Pancreas (tissue), 10 donors: ENCODE measurements at regions not wholly inside any gene's neighbourhood (a gene's known extent, or its start where the extent isn't known, plus 50 kb on each side); places are given as distances from the start of the nearest gene placed in this dataset.

ENCODE experiments used
- ATAC-seq, 4 donors: fragments of 200-7000 bp; cut with Tn5 transposase; one replicate each; pipeline versions ENCODE4 v1.8.0 to v1.9.1; 2020; ENCODE audit warnings: mild to moderate bottlenecking in 4 of 4, moderate library complexity in 4 of 4
- DNase-seq, 6 donors: peaks; one replicate each; pipeline ENCODE4 v3.0.0-alpha.2; 2020
- FAIRE-seq: peaks from 2 replicates; lab custom pipeline; 2012; peaks lifted over from hg19 to GRCh38; lab: Jason Lieb, UNC
- H3K27ac ChIP-seq, 4 donors: fragments of 200-600 bp; sonication (generic); 1 replicate in 3 of 4; 2 replicates in 1 of 4; pipeline versions ENCODE4 v1.5.0 to v1.8.0; 2020
- H3K27me3 ChIP-seq, 4 donors: fragments of 200-600 bp; one replicate each; pipeline ENCODE4 v1.8.0; 2021
- H3K36me3 ChIP-seq, 3 donors: fragments of 200-600 bp; sonication (generic) in 1 of 3; one replicate each; pipeline versions ENCODE4 v1.5.0 to v1.8.0; 2020 to 2021
- H3K4me1 ChIP-seq, 3 donors: fragments of 200-600 bp; one replicate each; pipeline ENCODE4 v1.8.0; 2021
- H3K4me3 ChIP-seq, 4 donors: fragments of 200-600 bp; sonication (generic) in 2 of 4; one replicate each; pipeline versions ENCODE4 v1.5.0 to v1.8.0; 2020 to 2021
- H3K9me3 ChIP-seq, 4 donors: fragments of 200-600 bp; one replicate each; pipeline ENCODE4 v1.8.0; 2021
- CTCF ChIP-seq, 4 donors: fragments of 200-600 bp; sonication (generic) in 3 of 4; IDR thresholded peaks; one replicate each; pipeline versions ENCODE4 v1.5.0 to v1.8.0; 2021; ENCODE audit warnings: antibody characterized with exemption in 4 of 4
- WGBS, 2 donors: extraction: QIAGEN DNeasy Blood & Tissue Kit; methylation state at CpG; one replicate each; pipeline ENCODE4 v1.1.7; 2013; 5-methylcytosine and 5-hydroxymethylcytosine counted together
- intact Hi-C, 3 donors: fragments of 100-400 bp; cut with DNase I; formaldehyde crosslinking; loops; one replicate each; pipeline versions ENCODE4 v1.11.1 to v1.14.2; 2022
- donor health status: healthy with polysubstance abuse.
- donor health status: DM: no; HTN: no; CAD: no; lungs with moderate emphysema.
- donor health status: DM: no; HTN: no; CAD: no.
- donor health status: control.
- donor health status: control.
- donor health status: Bipolar disorder and iron deficiency.
- donor health status: DM: yes; HTN: yes; CAD: no.
- donor health status: DM: no; HTN: no; CAD: no.
- donor health status: DM: no; HTN: no; CAD: no.
- donor health status: DM: yes; HTN: yes; CAD: no.

DNA sequence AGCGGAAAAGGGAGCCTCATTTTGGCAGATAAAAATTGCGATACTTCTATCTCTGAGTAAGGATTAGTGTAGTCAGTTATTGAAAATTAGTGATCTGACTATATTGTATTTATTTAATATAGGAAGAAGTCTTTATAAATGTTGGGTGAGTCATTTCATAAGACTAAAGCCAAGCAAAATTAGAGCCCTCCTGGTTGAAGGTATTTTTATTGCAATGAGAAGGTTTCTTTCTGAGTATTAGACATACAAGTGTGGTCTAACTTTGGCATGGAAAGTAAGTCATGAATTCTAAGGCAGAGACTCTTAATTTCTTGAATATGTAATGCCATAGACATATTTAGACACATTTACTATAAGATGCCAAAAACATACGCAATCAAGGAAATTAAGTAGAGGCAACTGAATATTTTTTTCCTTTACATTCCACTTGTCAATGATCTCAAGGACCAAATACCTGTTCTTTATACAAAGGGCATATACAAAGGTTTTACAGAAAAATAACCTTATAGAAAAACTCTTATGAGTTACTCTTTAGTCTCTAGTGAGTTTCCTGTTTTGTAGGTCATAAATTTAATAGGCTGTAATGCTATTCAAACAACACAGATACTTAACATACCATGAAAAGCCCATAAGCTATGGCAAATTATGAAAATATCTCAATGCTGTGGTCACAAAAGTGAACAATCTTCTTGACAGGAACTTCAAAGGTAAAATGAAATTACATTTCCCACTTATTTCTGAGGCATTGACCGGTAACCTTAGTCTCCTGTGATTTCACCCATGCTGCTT, 156.6 kb upstream of the BTG1 start:
- intact Hi-C loops = no loop called here
- 94 to 99% methylated on average over 4 of the region's 4 CpGs for WGBS, 2 donors
- TF ChIP-seq CTCF (IDR thresholded peaks at IDR 0.05) = no peak
- FAIRE-seq (no peak), ATAC-seq (no peak), DNase-seq (no peak)
- Histone ChIP-seq H3K9me3 (no peaks in the 10 kb centered on the region), H3K4me1 (no peaks in the 10 kb centered on the region), H3K27ac (no peak overlapping the region), H3K4me3 (no peak overlapping the region), H3K27me3 (no peaks in the 10 kb centered on the region), H3K36me3 (no peaks in the 10 kb centered on the region)

- FAIRE-seq (no peak), DNase-seq (no peak)
Measured at GRCh38 chr12:92301356-92301755, 155.7 kb upstream of the BTG1 start.

DNA sequence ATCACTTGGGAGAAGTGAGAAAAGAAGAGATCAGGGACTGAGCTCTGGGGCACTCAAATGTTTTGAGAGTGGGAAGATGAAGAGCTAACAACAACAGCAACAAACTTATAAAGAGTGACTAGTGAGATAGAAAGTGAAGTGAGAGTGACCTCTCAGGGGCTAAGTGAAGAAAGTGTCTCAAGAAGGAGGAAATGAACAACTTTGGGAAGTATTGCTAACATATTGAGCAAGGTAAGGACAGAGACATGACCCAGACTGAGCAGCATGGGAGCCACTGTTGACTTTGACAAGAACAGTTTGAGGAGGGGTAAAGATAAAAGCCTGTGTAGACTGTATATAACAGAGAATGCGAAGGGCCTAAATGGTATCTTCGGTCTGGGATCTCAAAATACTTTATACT, 155.1 kb upstream of the BTG1 start:
- H3K27me3 ChIP-seq = no peaks in the 10 kb centered on the region
- no peak overlapping the region for H3K27ac ChIP-seq
- FAIRE-seq = no peak
- no peaks in the 10 kb centered on the region for H3K9me3 ChIP-seq
- peak in 1 of 4 donors; percentile 23 for ATAC-seq
- TF ChIP-seq CTCF (IDR thresholded peaks at IDR 0.05) = no peak
- 95 to 97% methylated on average over 2 of the region's 2 CpGs for WGBS, 2 donors
- no peak overlapping the region for H3K4me3 ChIP-seq
- DNase-seq = no peak
- H3K36me3 ChIP-seq = no peaks in the 10 kb centered on the region
- intact Hi-C loops = no loop called here
- H3K4me1 ChIP-seq = no peaks in the 10 kb centered on the region

More at GRCh38 chr12:92301356-92301755, 155.7 kb upstream of the BTG1 start:
- Histone ChIP-seq H3K27me3 (no peaks in the 10 kb centered on the region), H3K4me3 (no peak overlapping the region), H3K9me3 (no peaks in the 10 kb centered on the region), H3K27ac (no peak overlapping the region), H3K36me3 (no peaks in the 10 kb centered on the region), H3K4me1 (no peaks in the 10 kb centered on the region)
- 92 to 98% methylated on average over 1 of the region's 1 CpG for WGBS, 2 donors
- ATAC-seq = no peak
- intact Hi-C loops = no loop called here
- TF ChIP-seq CTCF (IDR thresholded peaks at IDR 0.05) = no peak

GRCh38 chr12:92299744-92300143, 154.1 kb upstream of the BTG1 start:
- TF ChIP-seq CTCF (IDR thresholded peaks at IDR 0.05) = no peak
- no peak for ATAC-seq
- H3K4me3 ChIP-seq = no peak overlapping the region
- no peaks in the 10 kb centered on the region for H3K27me3 ChIP-seq
- H3K9me3 ChIP-seq = no peaks in the 10 kb centered on the region
- 95 to 97% methylated on average over 3 of the region's 3 CpGs for WGBS, 2 donors
- no peak for DNase-seq
- FAIRE-seq = no peak
- H3K4me1 ChIP-seq = no peaks in the 10 kb centered on the region
- no peak overlapping the region for H3K27ac ChIP-seq
- intact Hi-C loops = no loop called here
- H3K36me3 ChIP-seq = no peaks in the 10 kb centered on the region

- DNase-seq (no peak), FAIRE-seq (no peak), ATAC-seq (no peak)
- 59 to 91% methylated on average over 2 of the region's 2 CpGs for WGBS, 2 donors
- no peaks in the 10 kb centered on the region for H3K27me3 ChIP-seq
- TF ChIP-seq CTCF (IDR thresholded peaks at IDR 0.05) = no peak
- H3K27ac ChIP-seq = no peak overlapping the region
- H3K4me1 ChIP-seq = no peaks in the 10 kb centered on the region
- intact Hi-C loops = no loop called here
- H3K36me3 ChIP-seq = no peaks in the 10 kb centered on the region
- H3K4me3 ChIP-seq = no peak overlapping the region
- no peaks in the 10 kb centered on the region for H3K9me3 ChIP-seq
Measured at GRCh38 chr12:92299344-92299743, 153.7 kb upstream of the BTG1 start.
